Prostate gland (tissue), 2 donors: ENCODE measurements at regions not wholly inside any gene's neighbourhood (a gene's known extent, or its start where the extent isn't known, plus 50 kb on each side); places are given as distances from the start of the nearest gene placed in this dataset.
A peak's percentile ranks its signal among the peaks of the same experiment; 100 is the strongest.
"Not testable (repeated sequence)": the region's sequence is repeated elsewhere in the genome, so short reads cannot be mapped to it uniquely, and the experiment has no call there.

Experiments
- DNase-seq: peaks from one replicate; pipeline ENCODE4 v3.0.0-alpha.2; 2019; ENCODE audit warnings: low spot score
- H3K27ac ChIP-seq, 2 donors: fragments of 200-600 bp; sonication (generic); 2 replicates each; pipeline ENCODE4 v1.5.1; 2017 to 2019
- H3K27me3 ChIP-seq: fragments of 200-600 bp; sonication (generic); replicated peaks from 2 replicates; pipeline ENCODE4 v1.5.1; 2019; ENCODE audit not compliant: insufficient read depth
- H3K36me3 ChIP-seq, 2 donors: fragments of 200-600 bp; sonication (generic); 1 replicate in 1 of 2; 2 replicates in 1 of 2; pipeline versions ENCODE4 v1.5.1 to v1.8.1; 2017 to 2019
- H3K4me1 ChIP-seq: fragments of 200-600 bp; sonication (generic); replicated peaks from 2 replicates; pipeline ENCODE4 v1.5.1; 2019
- H3K4me3 ChIP-seq, 2 donors: fragments of 200-600 bp; sonication (generic); 2 replicates each; pipeline ENCODE4 v1.5.1; 2017 to 2019
- H3K9me3 ChIP-seq: fragments of 200-600 bp; sonication (generic); 2 replicates; pipeline ENCODE4 v1.5.1; 2017
- POLR2A ChIP-seq: fragments of 450-650 bp; IDR thresholded peaks from one replicate; pipeline ENCODE4 v1.6.1; 2016; ENCODE audit warnings: antibody characterized with exemption, mild to moderate bottlenecking
- POLR2AphosphoS5 ChIP-seq: sonication (generic); formaldehyde crosslinking; IDR thresholded peaks from one replicate; pipeline ENCODE4 v1.6.1; 2017; ENCODE audit warnings: antibody characterized with exemption
- WGBS: methylation state at CpG from one replicate; pipeline ENCODE4 v1.1.5; 2018; 5-methylcytosine and 5-hydroxymethylcytosine counted together
- intact Hi-C: fragments of 100-400 bp; cut with DNase I; formaldehyde crosslinking; loops from one replicate; pipeline ENCODE4 v1.14.2; 2022
- TF ChIP-seq, protein P1 (sequence below), 4 experiments: fragments of 200-600 bp in 2 of 4; fragments of 450-650 bp in 2 of 4; sonication (generic) in 2 of 4; IDR thresholded peaks; 1 replicate in 3 of 4; 2 replicates in 1 of 4; pipeline ENCODE4 v1.5.1; 2016 to 2019; ENCODE audit warnings: antibody characterized with exemption in 4 of 4, mild to moderate bottlenecking in 2 of 4, moderate library complexity in 2 of 4

DNA sequence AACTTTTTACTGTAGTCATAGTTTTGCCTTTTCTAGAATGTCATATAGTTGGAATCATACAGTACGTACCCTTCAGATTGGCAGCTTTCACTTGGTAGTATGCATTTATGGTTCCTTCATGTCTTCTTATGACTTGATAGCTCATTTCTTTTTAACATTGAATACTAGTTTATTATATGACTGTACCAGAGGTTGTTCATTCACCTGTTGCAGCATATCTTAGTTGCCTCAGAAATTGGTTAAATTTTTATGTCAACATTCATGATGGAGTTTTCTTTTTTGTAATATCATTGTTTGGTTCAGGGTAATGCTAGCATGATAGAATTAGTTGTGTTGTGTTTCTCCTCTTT is 94.8 kb upstream of the CDK13 start:
- H3K27ac ChIP-seq = no peak overlapping the region
- no peaks in the 10 kb centered on the region for H3K27me3 ChIP-seq
- H3K4me3 ChIP-seq = peak overlapping the region; percentile 5 to 9
- H3K36me3 ChIP-seq = no peaks in the 10 kb centered on the region
- TF ChIP-seq, protein P1, sequence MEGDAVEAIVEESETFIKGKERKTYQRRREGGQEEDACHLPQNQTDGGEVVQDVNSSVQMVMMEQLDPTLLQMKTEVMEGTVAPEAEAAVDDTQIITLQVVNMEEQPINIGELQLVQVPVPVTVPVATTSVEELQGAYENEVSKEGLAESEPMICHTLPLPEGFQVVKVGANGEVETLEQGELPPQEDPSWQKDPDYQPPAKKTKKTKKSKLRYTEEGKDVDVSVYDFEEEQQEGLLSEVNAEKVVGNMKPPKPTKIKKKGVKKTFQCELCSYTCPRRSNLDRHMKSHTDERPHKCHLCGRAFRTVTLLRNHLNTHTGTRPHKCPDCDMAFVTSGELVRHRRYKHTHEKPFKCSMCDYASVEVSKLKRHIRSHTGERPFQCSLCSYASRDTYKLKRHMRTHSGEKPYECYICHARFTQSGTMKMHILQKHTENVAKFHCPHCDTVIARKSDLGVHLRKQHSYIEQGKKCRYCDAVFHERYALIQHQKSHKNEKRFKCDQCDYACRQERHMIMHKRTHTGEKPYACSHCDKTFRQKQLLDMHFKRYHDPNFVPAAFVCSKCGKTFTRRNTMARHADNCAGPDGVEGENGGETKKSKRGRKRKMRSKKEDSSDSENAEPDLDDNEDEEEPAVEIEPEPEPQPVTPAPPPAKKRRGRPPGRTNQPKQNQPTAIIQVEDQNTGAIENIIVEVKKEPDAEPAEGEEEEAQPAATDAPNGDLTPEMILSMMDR (IDR thresholded peaks at IDR 0.05) = no peak
- no peak for TF ChIP-seq POLR2A
- TF ChIP-seq POLR2AphosphoS5 = no peak
- WGBS = 58% methylated on average over 1 of the region's 1 CpG
- no peaks in the 10 kb centered on the region for H3K9me3 ChIP-seq
- intact Hi-C loops = no loop called here
- no peak for DNase-seq
- H3K4me1 ChIP-seq = no peaks in the 10 kb centered on the region

DNA sequence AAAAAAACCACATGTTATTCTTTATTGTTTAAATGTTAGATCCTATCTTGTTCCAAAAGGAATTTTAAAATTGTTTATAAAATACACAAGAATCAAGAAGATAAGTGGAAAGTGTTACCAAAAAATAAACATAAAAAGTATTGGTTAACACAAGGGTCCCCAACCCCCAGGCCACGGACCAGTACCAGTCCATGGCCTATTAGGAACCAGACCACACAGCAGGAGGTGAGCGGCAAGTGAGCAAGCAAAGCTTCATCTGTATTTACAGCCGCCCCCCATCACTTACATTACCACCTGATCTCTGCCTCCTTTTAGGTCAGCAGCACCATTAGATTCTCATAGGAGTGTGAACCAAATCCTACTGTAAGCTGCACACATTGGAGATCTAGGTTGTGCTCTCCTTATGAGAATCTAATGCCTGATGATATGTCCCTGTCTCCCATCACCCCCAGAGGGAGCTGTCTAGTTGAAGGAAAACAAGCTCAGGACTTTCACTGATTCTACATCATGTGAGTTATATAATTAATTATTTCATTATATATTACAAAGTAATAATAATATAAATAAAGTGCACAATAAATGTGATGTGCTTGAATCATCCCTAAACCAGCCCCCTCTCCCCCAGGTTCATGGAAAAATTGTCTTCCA is 86.3 kb upstream of the CDK13 start:
- H3K36me3 ChIP-seq, DNase-seq, intact Hi-C loops, H3K27me3 ChIP-seq, H3K27ac ChIP-seq, H3K9me3 ChIP-seq, H3K4me1 ChIP-seq, H3K4me3 ChIP-seq: not testable (repeated sequence)
- WGBS = 83% methylated on average over 3 of the region's 3 CpGs

DNA sequence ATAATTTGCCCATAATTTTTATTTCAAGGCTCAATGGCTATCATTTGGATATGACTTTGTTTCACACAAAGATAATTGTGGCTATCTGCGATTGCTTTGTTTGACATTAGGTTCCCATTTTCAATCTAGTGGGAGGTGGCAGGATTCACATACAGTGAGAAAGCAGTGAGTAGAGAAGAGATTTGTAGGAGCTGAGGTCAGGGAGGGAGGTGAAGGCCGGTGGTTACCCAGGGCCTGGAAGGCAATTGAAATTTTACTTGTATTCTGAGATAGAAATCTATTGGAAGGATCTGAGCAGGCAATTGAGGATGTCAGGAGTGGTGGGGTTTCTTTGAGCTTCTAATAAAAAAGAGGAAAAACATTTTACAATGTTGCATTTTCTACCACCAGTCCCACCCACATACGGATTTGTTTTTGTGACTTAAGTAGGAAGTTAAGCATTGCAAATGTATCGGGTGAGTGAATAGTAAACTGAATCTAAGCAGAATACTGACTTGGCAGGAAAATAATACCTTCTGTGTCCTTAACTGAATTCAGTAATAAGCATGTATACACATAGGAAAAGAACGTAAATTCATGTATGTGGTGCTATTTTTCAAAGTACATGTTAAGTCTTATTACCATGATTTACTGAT is 80.1 kb upstream of the CDK13 start:
- DNase-seq, H3K36me3 ChIP-seq, intact Hi-C loops, H3K9me3 ChIP-seq, H3K4me3 ChIP-seq, H3K4me1 ChIP-seq, H3K27me3 ChIP-seq, H3K27ac ChIP-seq: not testable (repeated sequence)
- WGBS = 53% methylated on average over 5 of the region's 5 CpGs

DNA sequence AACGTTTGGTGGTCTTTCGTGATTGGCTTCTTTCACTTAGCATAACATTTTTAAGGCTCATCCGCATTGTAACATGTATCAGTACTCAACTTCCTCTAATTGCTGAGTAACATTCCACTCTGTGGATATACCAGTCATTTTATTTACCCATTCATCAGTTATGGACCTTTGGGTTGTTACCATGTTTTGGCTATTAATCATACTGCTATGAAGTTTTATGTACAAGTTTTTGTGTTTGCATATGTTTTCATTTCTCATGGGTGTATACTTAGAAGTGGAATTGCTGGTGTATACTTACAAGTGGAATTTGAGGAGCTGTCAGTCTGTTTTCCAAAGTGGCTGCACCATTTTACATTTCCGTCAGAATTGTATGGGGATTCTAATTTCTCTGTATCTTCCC is 78.4 kb upstream of the CDK13 start:
- WGBS = 91% methylated on average over 4 of the region's 4 CpGs
- DNase-seq, H3K27ac ChIP-seq, H3K4me1 ChIP-seq, intact Hi-C loops, H3K27me3 ChIP-seq, H3K36me3 ChIP-seq, H3K9me3 ChIP-seq, H3K4me3 ChIP-seq: not testable (repeated sequence)

DNA sequence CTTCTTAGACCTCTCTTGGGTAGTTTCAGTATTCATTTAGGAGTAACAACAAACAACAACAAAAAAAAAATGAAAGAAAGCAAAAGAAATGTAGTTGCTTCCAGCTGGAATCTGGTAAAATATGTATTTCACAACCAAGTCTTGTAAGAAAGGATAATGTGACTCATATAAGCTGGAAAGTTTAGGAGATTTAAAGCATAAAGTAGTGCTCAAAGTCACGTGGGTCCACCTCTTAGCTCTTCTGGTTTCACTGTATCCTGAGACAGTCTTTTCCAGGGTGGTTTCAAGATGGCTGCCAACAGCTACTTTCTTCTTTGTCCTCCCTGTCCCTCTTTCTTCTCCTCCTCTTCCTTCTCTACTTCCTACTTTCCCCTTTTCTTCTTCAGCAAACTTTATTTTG is 69.5 kb upstream of the CDK13 start:
- H3K36me3 ChIP-seq = no peaks in the 10 kb centered on the region
- H3K4me1 ChIP-seq = no peaks in the 10 kb centered on the region
- no peak for DNase-seq
- no peak overlapping the region for H3K27ac ChIP-seq
- 89% methylated on average over 1 of the region's 1 CpG for WGBS
- H3K9me3 ChIP-seq = no peaks in the 10 kb centered on the region
- H3K4me3 ChIP-seq = no peak overlapping the region
- TF ChIP-seq POLR2AphosphoS5 (no peak), POLR2A (no peak)
- TF ChIP-seq, protein P1 (IDR thresholded peaks at IDR 0.05) = no peak
- no peaks in the 10 kb centered on the region for H3K27me3 ChIP-seq
- intact Hi-C loops = no loop called here

DNA sequence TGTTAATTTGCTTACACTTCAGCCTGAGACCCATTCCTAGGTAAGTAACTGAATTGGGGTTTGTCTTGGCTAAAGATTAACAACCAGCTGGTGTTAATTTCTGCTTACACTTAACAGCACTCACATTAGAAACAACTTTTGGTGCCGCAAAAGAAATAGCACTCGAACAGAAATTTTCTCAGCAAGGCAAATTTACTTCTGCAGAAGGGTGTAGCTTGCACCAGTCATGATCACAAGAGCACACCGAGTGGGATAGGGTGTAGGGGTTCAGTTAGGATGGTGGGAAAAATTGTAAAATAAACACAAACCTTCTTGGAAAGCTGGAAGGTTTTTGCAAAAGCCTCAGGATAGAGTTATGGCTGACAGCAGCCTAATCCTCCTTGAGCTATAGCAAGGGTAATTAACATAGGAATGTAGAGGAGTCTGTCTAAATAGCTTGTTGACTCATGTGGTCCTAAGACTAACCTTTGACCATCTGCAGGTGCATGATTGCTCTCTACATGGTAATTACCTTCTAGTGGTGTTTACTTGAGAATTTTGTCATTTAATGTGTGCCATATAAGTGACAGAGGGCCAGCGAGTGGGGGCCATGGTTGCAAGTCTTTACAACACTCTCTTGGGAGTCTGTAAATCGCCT is 67.8 kb upstream of the CDK13 start:
- Histone ChIP-seq H3K27ac (no peak overlapping the region), H3K36me3 (no peaks in the 10 kb centered on the region), H3K4me1 (no peaks in the 10 kb centered on the region), H3K9me3 (no peaks in the 10 kb centered on the region), H3K4me3 (no peak overlapping the region), H3K27me3 (no peaks in the 10 kb centered on the region)
- TF ChIP-seq, protein P1 (IDR thresholded peaks at IDR 0.05) = no peak
- no peak for TF ChIP-seq POLR2A
- TF ChIP-seq POLR2AphosphoS5 = no peak
- intact Hi-C loops = no loop called here
- no peak for DNase-seq
- WGBS = 50% methylated on average over 5 of the region's 5 CpGs
